Fibroblast of villous mesenchyme (primary cell): ENCODE measurements at regions not wholly inside any gene's neighbourhood (a gene's known extent, or its start where the extent isn't known, plus 50 kb on each side); places are given as distances from the start of the nearest gene placed in this dataset.

ENCODE experiments used
- DNase-seq: peaks from one replicate; pipeline ENCODE4 v3.0.0-alpha.2; 2010; ENCODE audit warnings: low read depth
- H3K4me3 ChIP-seq: 2 replicates; pipeline ENCODE4 v1.5.1; 2011; ENCODE audit warnings: low read depth, mild to moderate bottlenecking, low read length
- TF ChIP-seq, protein P1 (sequence below): IDR thresholded peaks from 2 replicates; pipeline ENCODE4 v1.5.1; 2012; ENCODE audit warnings: low read depth, mild to moderate bottlenecking, low read length; ENCODE audit not compliant: insufficient read depth

GRCh38 chr7:1382553-1383397 is 76.5 kb downstream of the MICALL2 start:
- DNase-seq, result no peak
- no peak overlapping the region for H3K4me3 ChIP-seq
- TF ChIP-seq, protein P1, sequence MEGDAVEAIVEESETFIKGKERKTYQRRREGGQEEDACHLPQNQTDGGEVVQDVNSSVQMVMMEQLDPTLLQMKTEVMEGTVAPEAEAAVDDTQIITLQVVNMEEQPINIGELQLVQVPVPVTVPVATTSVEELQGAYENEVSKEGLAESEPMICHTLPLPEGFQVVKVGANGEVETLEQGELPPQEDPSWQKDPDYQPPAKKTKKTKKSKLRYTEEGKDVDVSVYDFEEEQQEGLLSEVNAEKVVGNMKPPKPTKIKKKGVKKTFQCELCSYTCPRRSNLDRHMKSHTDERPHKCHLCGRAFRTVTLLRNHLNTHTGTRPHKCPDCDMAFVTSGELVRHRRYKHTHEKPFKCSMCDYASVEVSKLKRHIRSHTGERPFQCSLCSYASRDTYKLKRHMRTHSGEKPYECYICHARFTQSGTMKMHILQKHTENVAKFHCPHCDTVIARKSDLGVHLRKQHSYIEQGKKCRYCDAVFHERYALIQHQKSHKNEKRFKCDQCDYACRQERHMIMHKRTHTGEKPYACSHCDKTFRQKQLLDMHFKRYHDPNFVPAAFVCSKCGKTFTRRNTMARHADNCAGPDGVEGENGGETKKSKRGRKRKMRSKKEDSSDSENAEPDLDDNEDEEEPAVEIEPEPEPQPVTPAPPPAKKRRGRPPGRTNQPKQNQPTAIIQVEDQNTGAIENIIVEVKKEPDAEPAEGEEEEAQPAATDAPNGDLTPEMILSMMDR, result no peak

- TF ChIP-seq, protein P1, result no peak
- DNase-seq, result no peak
- no peak overlapping the region for H3K4me3 ChIP-seq
Observed at GRCh38 chr7:1383398-1384112, 75.7 kb downstream of the MICALL2 start.

GRCh38 chr7:1384113-1384415 is 75.2 kb downstream of the MICALL2 start:
- no peak for DNase-seq
- TF ChIP-seq, protein P1, result no peak
- no peak overlapping the region for H3K4me3 ChIP-seq
